ENCODE measurements at regions not wholly inside any gene's neighbourhood (a gene's known extent, or its start where the extent isn't known, plus 50 kb on each side); places are given as distances from the start of the nearest gene placed in this dataset.

- Mint-ChIP-seq H3K4me1 (ENCODE audit: insufficient read depth, unreplicated experiment) (peaks cover 13% of the 10 kb centered on the region), H3K9me3 (ENCODE audit: unreplicated experiment) (no peaks in the 10 kb centered on the region), H3K4me3 (ENCODE audit: unreplicated experiment) (no peak overlapping the region), H3K36me3 (ENCODE audit: insufficient read depth, unreplicated experiment) (no peaks in the 10 kb centered on the region), H3K27ac (ENCODE audit: low read depth, unreplicated experiment) (no peak overlapping the region), H3K27me3 (ENCODE audit: insufficient read depth, unreplicated experiment) (no peaks in the 10 kb centered on the region)
- ChIA-PET CTCF (no interaction called here), POLR2A (interaction anchor here (1.2 kb wide), 1 partner anchor 722 kb away, joined by 3 read pairs; no protein-coding TSS in a partner anchor)
- no peak for DNase-seq (ENCODE audit: unreplicated experiment)
- TF ChIP-seq, protein P1, sequence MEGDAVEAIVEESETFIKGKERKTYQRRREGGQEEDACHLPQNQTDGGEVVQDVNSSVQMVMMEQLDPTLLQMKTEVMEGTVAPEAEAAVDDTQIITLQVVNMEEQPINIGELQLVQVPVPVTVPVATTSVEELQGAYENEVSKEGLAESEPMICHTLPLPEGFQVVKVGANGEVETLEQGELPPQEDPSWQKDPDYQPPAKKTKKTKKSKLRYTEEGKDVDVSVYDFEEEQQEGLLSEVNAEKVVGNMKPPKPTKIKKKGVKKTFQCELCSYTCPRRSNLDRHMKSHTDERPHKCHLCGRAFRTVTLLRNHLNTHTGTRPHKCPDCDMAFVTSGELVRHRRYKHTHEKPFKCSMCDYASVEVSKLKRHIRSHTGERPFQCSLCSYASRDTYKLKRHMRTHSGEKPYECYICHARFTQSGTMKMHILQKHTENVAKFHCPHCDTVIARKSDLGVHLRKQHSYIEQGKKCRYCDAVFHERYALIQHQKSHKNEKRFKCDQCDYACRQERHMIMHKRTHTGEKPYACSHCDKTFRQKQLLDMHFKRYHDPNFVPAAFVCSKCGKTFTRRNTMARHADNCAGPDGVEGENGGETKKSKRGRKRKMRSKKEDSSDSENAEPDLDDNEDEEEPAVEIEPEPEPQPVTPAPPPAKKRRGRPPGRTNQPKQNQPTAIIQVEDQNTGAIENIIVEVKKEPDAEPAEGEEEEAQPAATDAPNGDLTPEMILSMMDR (IDR thresholded peaks at IDR 0.05; ENCODE audit: unreplicated experiment) = no peak
- intact Hi-C loops (cut with micrococcal nuclease) = no loop called here
- no TSS peak for BruUV-seq (replicated peaks)
Measured at GRCh38 chr12:91422127-91422526, 239.5 kb upstream of the DCN start.

- intact Hi-C loops (cut with micrococcal nuclease) = no loop called here
- no TSS peak for BruUV-seq (replicated peaks)
- Mint-ChIP-seq H3K4me3 (ENCODE audit: unreplicated experiment) (no peak overlapping the region), H3K27me3 (ENCODE audit: insufficient read depth, unreplicated experiment) (no peaks in the 10 kb centered on the region), H3K9me3 (ENCODE audit: unreplicated experiment) (no peaks in the 10 kb centered on the region), H3K36me3 (ENCODE audit: insufficient read depth, unreplicated experiment) (no peaks in the 10 kb centered on the region), H3K27ac (ENCODE audit: low read depth, unreplicated experiment) (no peak overlapping the region), H3K4me1 (ENCODE audit: insufficient read depth, unreplicated experiment) (peaks cover 13% of the 10 kb centered on the region)
- ChIA-PET CTCF (interaction anchor here (0.6 kb wide), 1 partner anchor 981 kb away, joined by 3 read pairs; no protein-coding TSS in a partner anchor), POLR2A (no interaction called here)
- no peak for DNase-seq (ENCODE audit: unreplicated experiment)
- TF ChIP-seq, protein P1 (IDR thresholded peaks at IDR 0.05; ENCODE audit: unreplicated experiment) = no peak
Measured at GRCh38 chr12:91419809-91420208, 237.2 kb upstream of the DCN start.

DNA sequence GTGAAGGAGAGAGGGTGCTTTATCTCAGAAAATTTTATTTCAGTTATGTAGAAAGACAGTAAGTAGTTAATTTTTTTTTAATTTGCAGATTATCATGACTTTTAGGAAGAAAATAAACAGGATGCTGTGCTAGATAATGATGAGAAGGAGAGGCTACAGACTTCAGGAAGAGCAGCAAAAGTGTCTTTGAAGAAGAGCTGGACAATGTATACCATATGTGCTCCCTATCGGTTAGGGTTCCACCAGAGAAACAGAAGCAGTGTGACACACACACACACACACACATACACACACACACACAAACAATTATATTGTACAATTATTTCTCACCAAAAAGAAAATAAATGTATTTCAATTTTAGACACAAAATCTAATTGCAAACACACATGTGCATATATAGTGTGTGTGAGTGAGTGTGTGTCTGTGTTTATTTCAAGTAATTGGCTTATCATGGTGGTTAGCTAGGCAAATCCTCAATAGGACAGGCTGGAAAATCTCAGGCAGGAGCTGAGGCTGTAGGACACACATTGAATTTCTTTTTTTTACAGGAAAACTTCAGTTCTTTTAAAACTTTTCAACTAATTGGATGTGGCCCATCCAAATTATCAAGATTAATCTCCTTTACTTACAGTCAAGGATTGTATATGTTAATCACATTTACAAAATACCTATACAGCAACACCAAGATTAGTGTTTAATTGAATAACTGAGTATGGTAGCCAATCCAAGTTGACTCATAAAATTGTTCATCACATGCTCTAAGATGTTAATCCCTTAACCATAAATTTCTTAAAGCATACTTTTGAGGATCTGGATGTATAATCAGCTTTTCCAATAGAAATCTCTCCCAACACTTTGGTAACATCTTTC is 235.8 kb upstream of the DCN start:
- no peaks in the 10 kb centered on the region for H3K9me3 Mint-ChIP-seq (ENCODE audit: unreplicated experiment)
- H3K4me3 Mint-ChIP-seq (ENCODE audit: unreplicated experiment) = no peak overlapping the region
- H3K4me1 Mint-ChIP-seq (ENCODE audit: insufficient read depth, unreplicated experiment) = peaks cover 18% of the 10 kb centered on the region
- TF ChIP-seq, protein P1 (IDR thresholded peaks at IDR 0.05; ENCODE audit: unreplicated experiment) = no peak
- H3K27me3 Mint-ChIP-seq (ENCODE audit: insufficient read depth, unreplicated experiment) = no peaks in the 10 kb centered on the region
- ChIA-PET CTCF (no interaction called here), POLR2A (no interaction called here)
- no peak overlapping the region for H3K27ac Mint-ChIP-seq (ENCODE audit: low read depth, unreplicated experiment)
- no peak for DNase-seq (ENCODE audit: unreplicated experiment)
- H3K36me3 Mint-ChIP-seq (ENCODE audit: insufficient read depth, unreplicated experiment) = no peaks in the 10 kb centered on the region
- BruUV-seq (replicated peaks) = no TSS peak
- intact Hi-C loops (cut with micrococcal nuclease) = no loop called here

DNA sequence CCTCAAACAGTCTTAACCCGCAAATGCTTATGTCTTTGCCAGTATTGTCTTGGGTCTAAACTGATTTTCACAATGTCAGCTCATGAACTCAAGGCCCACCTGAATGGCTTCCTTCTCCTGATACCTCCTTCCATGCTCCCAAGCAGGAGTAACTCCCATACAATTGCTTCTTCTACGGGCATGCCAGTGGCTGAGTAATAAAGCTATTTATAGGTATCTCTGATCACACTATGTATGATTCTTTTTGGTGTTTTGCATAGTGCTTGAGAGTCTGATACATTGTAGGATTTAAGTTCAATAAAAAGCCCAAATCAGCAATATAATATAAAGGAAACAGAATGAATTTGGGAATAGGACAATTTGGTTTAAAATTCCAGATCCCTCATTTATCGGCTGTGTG is 235.0 kb upstream of the DCN start:
- TF ChIP-seq, protein P1 (IDR thresholded peaks at IDR 0.05; ENCODE audit: unreplicated experiment) = no peak
- Mint-ChIP-seq H3K27me3 (ENCODE audit: insufficient read depth, unreplicated experiment) (no peaks in the 10 kb centered on the region), H3K4me3 (ENCODE audit: unreplicated experiment) (no peak overlapping the region), H3K4me1 (ENCODE audit: insufficient read depth, unreplicated experiment) (peaks cover 19% of the 10 kb centered on the region), H3K36me3 (ENCODE audit: insufficient read depth, unreplicated experiment) (no peaks in the 10 kb centered on the region), H3K9me3 (ENCODE audit: unreplicated experiment) (no peaks in the 10 kb centered on the region), H3K27ac (ENCODE audit: low read depth, unreplicated experiment) (no peak overlapping the region)
- ChIA-PET CTCF (no interaction called here), POLR2A (no interaction called here)
- DNase-seq (ENCODE audit: unreplicated experiment) = no peak
- intact Hi-C loops (cut with micrococcal nuclease) = no loop called here
- no TSS peak for BruUV-seq (replicated peaks)

Data from MCF 10A (cell line).